ENCODE measurements at regions not wholly inside any gene's neighbourhood (a gene's known extent, or its start where the extent isn't known, plus 50 kb on each side); places are given as distances from the start of the nearest gene placed in this dataset.
A peak's percentile ranks its signal among the peaks of the same experiment; 100 is the strongest.

DNA sequence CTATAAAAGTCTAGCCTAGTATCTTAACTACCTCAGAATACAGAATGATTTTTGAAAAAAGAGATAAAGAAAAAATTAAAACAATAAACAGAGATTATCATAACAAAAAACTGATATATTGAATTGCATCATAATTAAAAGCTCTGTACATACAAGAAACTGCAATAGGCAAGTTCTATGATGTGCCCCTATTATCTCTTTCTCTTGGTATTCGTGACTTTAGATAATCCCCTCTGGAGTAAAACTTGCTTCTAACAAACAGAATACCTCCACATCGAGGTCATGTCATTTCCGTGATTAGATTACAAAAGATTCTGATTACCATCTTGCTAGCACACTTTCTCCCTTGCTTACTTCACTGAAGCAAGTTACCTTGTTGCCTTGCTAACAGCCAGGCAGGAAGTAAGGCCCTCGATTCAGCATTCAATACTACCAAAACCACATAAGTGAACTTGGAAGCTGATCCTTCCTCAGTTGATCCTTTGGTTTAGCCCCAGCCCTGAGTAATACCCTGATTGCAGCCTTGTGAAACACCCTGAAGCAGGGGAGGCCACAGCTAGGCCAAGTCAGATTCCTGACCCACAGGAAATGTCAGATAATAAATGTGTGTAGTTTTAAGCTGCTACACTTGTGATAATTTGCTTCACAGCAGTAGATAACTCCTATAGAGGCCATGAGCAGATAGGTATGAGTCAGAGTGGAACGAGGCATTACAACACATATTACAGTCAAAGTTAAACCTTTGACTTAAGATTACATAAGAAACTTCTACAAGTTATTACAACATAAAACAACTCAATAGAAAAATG lies 53.7 kb upstream of the TMX4 start:
- peak; percentile 93 for DNase-seq (ENCODE audit: low read depth)
- H3K4me3 ChIP-seq (ENCODE audit: low read depth, low read length), result no peak overlapping the region
- TF ChIP-seq, protein P1, sequence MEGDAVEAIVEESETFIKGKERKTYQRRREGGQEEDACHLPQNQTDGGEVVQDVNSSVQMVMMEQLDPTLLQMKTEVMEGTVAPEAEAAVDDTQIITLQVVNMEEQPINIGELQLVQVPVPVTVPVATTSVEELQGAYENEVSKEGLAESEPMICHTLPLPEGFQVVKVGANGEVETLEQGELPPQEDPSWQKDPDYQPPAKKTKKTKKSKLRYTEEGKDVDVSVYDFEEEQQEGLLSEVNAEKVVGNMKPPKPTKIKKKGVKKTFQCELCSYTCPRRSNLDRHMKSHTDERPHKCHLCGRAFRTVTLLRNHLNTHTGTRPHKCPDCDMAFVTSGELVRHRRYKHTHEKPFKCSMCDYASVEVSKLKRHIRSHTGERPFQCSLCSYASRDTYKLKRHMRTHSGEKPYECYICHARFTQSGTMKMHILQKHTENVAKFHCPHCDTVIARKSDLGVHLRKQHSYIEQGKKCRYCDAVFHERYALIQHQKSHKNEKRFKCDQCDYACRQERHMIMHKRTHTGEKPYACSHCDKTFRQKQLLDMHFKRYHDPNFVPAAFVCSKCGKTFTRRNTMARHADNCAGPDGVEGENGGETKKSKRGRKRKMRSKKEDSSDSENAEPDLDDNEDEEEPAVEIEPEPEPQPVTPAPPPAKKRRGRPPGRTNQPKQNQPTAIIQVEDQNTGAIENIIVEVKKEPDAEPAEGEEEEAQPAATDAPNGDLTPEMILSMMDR (conservative IDR thresholded peaks at IDR 0.05; ENCODE audit: low read depth, low read length), result no peak

DNA sequence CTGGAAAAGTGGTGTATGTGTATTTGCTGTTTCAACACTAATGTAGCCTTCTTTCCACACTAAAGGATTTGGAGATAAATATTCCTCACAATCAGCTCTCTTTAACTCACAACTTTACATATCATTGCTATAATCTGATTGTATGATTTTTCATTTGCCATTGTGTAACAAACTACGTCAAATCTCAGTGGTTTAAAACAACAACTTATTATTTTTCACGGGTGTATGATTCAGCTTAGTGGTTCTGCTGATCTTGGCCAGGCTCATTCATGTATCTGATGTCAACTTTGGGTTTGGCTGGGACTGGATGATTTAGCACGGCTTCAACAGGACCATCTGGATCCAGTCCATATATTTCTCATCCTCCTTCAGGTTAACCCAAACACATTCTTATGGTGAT lies 55.4 kb upstream of the TMX4 start:
- TF ChIP-seq, protein P1 (conservative IDR thresholded peaks at IDR 0.05; ENCODE audit: low read depth, low read length), result no peak
- DNase-seq (ENCODE audit: low read depth), result peak; percentile 37
- no peak overlapping the region for H3K4me3 ChIP-seq (ENCODE audit: low read depth, low read length)

DNA sequence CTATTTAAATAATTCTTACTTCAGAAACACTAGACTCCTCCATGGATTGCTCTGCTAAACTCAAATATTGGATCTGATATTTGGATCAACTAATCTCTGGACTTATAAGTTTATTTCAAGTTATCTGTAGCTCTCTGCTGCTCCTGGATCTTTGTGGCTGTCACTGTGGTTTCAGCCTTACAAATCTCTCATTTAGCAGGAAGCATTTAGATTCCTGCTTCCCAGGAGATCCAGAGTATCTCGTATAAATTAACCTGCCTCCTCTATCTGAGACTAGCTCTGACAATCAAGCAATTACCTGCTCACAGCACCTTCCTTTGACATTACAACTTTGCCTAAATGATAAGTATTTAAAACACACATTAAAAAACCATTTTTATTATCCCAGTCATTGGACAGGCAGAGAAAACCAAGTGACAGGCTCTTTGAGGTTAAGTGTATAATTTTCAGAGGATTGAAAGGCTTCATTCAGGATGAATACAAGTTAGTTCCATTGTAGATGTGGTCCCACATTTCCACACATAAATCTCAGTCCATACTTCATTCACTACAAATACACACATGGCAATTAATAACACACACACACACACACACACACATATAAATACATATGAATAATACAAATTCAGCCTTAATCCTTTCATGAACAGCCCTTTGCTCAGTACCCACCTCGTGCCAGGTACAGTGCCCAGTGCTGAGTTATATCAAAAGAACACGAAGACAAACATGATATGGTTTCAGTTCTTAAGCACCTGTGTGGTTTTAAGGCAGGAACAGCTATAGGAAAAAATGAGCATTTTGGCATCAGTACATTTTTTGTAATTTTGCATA lies 55.5 kb upstream of the PLCB1 start:
- TF ChIP-seq, protein P1 (conservative IDR thresholded peaks at IDR 0.05; ENCODE audit: low read depth, low read length), result no peak
- no peak overlapping the region for H3K4me3 ChIP-seq (ENCODE audit: low read depth, low read length)
- no peak for DNase-seq (ENCODE audit: low read depth)

DNA sequence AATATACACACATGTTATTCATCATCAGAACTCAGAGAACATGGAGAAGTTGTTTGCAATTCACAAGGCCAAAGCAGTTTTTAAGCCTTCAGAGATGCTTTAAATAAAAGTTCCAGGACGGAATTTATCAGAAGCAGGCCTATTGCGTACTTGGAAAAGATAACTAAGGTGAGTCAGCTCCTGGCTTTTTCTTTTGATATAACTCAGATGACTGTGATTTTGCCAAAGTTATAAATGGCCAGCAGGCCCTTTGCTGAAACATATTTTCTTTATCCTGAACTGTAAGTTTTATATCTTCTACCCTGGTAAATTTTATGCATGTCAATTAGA lies 55.0 kb upstream of the PLCB1 start:
- no peak overlapping the region for H3K4me3 ChIP-seq (ENCODE audit: low read depth, low read length)
- DNase-seq (ENCODE audit: low read depth), result no peak
- TF ChIP-seq, protein P1 (conservative IDR thresholded peaks at IDR 0.05; ENCODE audit: low read depth, low read length), result no peak

DNA sequence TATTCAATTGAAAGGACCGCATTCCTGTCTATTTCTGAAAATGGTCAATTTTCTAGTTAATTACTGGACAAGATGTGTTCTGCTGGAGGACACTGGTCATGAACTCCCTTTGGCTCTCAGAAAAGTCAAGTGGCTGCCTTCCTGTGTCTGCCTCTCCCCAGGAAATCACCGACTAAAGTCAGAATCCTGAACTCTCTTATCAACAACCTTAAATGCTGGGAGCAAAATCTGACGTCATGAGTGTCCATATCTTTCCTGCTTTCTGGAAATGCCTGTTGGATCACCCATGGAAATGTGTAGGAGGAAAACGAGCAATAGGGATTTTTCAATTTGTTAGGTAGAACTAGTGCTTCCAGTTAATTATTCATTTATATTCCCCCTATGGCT lies 53.5 kb upstream of the PLCB1 start:
- no peak for DNase-seq (ENCODE audit: low read depth)
- H3K4me3 ChIP-seq (ENCODE audit: low read depth, low read length), result no peak overlapping the region
- TF ChIP-seq, protein P1 (conservative IDR thresholded peaks at IDR 0.05; ENCODE audit: low read depth, low read length), result no peak

DNA sequence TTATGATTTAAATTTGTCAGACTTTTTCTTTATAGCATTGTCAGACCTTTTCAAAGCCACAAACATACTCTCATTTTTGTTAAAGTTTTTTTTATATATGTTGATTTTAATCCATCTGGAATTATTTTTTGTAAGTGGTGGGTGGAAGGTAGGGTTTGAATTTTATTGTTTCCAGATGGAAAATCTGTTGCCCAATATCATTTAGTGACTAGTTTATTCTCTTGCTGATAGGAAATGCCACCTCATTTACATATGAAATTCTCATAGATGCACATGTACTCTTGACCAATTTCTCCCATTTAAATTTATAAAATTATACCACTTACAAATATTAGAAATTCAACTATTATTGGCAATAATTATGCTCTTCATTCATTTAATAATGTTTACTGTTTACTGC lies 52.1 kb upstream of the PLCB1 start:
- H3K4me3 ChIP-seq (ENCODE audit: low read depth, low read length), result no peak overlapping the region
- TF ChIP-seq, protein P1 (conservative IDR thresholded peaks at IDR 0.05; ENCODE audit: low read depth, low read length), result no peak
- DNase-seq (ENCODE audit: low read depth), result no peak
